ENCODE measurements at regions not wholly inside any gene's neighbourhood (a gene's known extent, or its start where the extent isn't known, plus 50 kb on each side); places are given as distances from the start of the nearest gene placed in this dataset.

GRCh38 chr10:111131168-111131799 lies 54.5 kb downstream of the ADRA2A start:
- Histone ChIP-seq H3K4me3 (ENCODE audit: low read depth in 1 of 2, low read length in 2 of 2) (no peak overlapping the region), H3K4me1 (ENCODE audit: control insufficient read depth in 1 of 2, insufficient read depth in 2 of 2, low read length in 2 of 2) (no peaks in the 10 kb centered on the region), H3K9me3 (ENCODE audit: control insufficient read depth in 1 of 2, low read length in 2 of 2) (no peaks in the 10 kb centered on the region), H3K27ac (ENCODE audit: low read length) (no peak overlapping the region), H3K27me3 (ENCODE audit: low read depth, low read length) (no peaks in the 10 kb centered on the region), H3K36me3 (ENCODE audit: control insufficient read depth in 1 of 2, insufficient read depth in 2 of 2, low read length in 2 of 2) (no peaks in the 10 kb centered on the region)

- no peak overlapping the region for H3K4me3 ChIP-seq (ENCODE audit: low read depth in 1 of 2, low read length in 2 of 2)
- H3K27me3 ChIP-seq (ENCODE audit: low read depth, low read length), result no peaks in the 10 kb centered on the region
- no peak overlapping the region for H3K27ac ChIP-seq (ENCODE audit: low read length)
- no peaks in the 10 kb centered on the region for H3K4me1 ChIP-seq (ENCODE audit: control insufficient read depth in 1 of 2, insufficient read depth in 2 of 2, low read length in 2 of 2)
- H3K36me3 ChIP-seq (ENCODE audit: control insufficient read depth in 1 of 2, insufficient read depth in 2 of 2, low read length in 2 of 2), result no peaks in the 10 kb centered on the region
- no peaks in the 10 kb centered on the region for H3K9me3 ChIP-seq (ENCODE audit: control insufficient read depth in 1 of 2, low read length in 2 of 2)
These were observed 60.2 kb downstream of the ADRA2A start for GRCh38 chr10:111137007-111137406.

- Histone ChIP-seq H3K36me3 (ENCODE audit: control insufficient read depth in 1 of 2, insufficient read depth in 2 of 2, low read length in 2 of 2) (no peaks in the 10 kb centered on the region), H3K4me3 (ENCODE audit: low read depth in 1 of 2, low read length in 2 of 2) (no peak overlapping the region), H3K9me3 (ENCODE audit: control insufficient read depth in 1 of 2, low read length in 2 of 2) (no peaks in the 10 kb centered on the region), H3K27me3 (ENCODE audit: low read depth, low read length) (no peaks in the 10 kb centered on the region), H3K4me1 (ENCODE audit: control insufficient read depth in 1 of 2, insufficient read depth in 2 of 2, low read length in 2 of 2) (no peaks in the 10 kb centered on the region), H3K27ac (ENCODE audit: low read length) (no peak overlapping the region)
These were observed 60.8 kb downstream of the ADRA2A start for GRCh38 chr10:111137587-111137986.

- Histone ChIP-seq H3K4me3 (ENCODE audit: low read depth in 1 of 2, low read length in 2 of 2) (no peak overlapping the region), H3K27me3 (ENCODE audit: low read depth, low read length) (no peaks in the 10 kb centered on the region), H3K4me1 (ENCODE audit: control insufficient read depth in 1 of 2, insufficient read depth in 2 of 2, low read length in 2 of 2) (no peaks in the 10 kb centered on the region), H3K27ac (ENCODE audit: low read length) (no peak overlapping the region), H3K9me3 (ENCODE audit: control insufficient read depth in 1 of 2, low read length in 2 of 2) (no peaks in the 10 kb centered on the region), H3K36me3 (ENCODE audit: control insufficient read depth in 1 of 2, insufficient read depth in 2 of 2, low read length in 2 of 2) (no peaks in the 10 kb centered on the region)
These were observed 61.7 kb downstream of the ADRA2A start for GRCh38 chr10:111138544-111138943.

- no peak overlapping the region for H3K27ac ChIP-seq (ENCODE audit: low read length)
- no peaks in the 10 kb centered on the region for H3K4me1 ChIP-seq (ENCODE audit: control insufficient read depth in 1 of 2, insufficient read depth in 2 of 2, low read length in 2 of 2)
- no peaks in the 10 kb centered on the region for H3K27me3 ChIP-seq (ENCODE audit: low read depth, low read length)
- no peak overlapping the region for H3K4me3 ChIP-seq (ENCODE audit: low read depth in 1 of 2, low read length in 2 of 2)
- no peaks in the 10 kb centered on the region for H3K9me3 ChIP-seq (ENCODE audit: control insufficient read depth in 1 of 2, low read length in 2 of 2)
- no peaks in the 10 kb centered on the region for H3K36me3 ChIP-seq (ENCODE audit: control insufficient read depth in 1 of 2, insufficient read depth in 2 of 2, low read length in 2 of 2)
These were observed 62.7 kb downstream of the ADRA2A start for GRCh38 chr10:111139567-111139966.

- H3K36me3 ChIP-seq (ENCODE audit: control insufficient read depth in 1 of 2, insufficient read depth in 2 of 2, low read length in 2 of 2), result no peaks in the 10 kb centered on the region
- H3K9me3 ChIP-seq (ENCODE audit: control insufficient read depth in 1 of 2, low read length in 2 of 2), result no peaks in the 10 kb centered on the region
- H3K4me1 ChIP-seq (ENCODE audit: control insufficient read depth in 1 of 2, insufficient read depth in 2 of 2, low read length in 2 of 2), result no peaks in the 10 kb centered on the region
- H3K27ac ChIP-seq (ENCODE audit: low read length), result no peak overlapping the region
- no peaks in the 10 kb centered on the region for H3K27me3 ChIP-seq (ENCODE audit: low read depth, low read length)
- no peak overlapping the region for H3K4me3 ChIP-seq (ENCODE audit: low read depth in 1 of 2, low read length in 2 of 2)
These were observed 65.4 kb downstream of the ADRA2A start for GRCh38 chr10:111142092-111142768.

- Histone ChIP-seq H3K4me1 (ENCODE audit: control insufficient read depth in 1 of 2, insufficient read depth in 2 of 2, low read length in 2 of 2) (no peaks in the 10 kb centered on the region), H3K4me3 (ENCODE audit: low read depth in 1 of 2, low read length in 2 of 2) (no peak overlapping the region), H3K36me3 (ENCODE audit: control insufficient read depth in 1 of 2, insufficient read depth in 2 of 2, low read length in 2 of 2) (no peaks in the 10 kb centered on the region), H3K27ac (ENCODE audit: low read length) (no peak overlapping the region), H3K9me3 (ENCODE audit: control insufficient read depth in 1 of 2, low read length in 2 of 2) (no peaks in the 10 kb centered on the region), H3K27me3 (ENCODE audit: low read depth, low read length) (no peaks in the 10 kb centered on the region)
These were observed 69.3 kb downstream of the ADRA2A start for GRCh38 chr10:111146025-111146640.

GRCh38 chr10:111148025-111148424 lies 71.2 kb downstream of the ADRA2A start:
- H3K4me3 ChIP-seq (ENCODE audit: low read depth in 1 of 2, low read length in 2 of 2), result no peak overlapping the region
- H3K27me3 ChIP-seq (ENCODE audit: low read depth, low read length), result no peaks in the 10 kb centered on the region
- H3K36me3 ChIP-seq (ENCODE audit: control insufficient read depth in 1 of 2, insufficient read depth in 2 of 2, low read length in 2 of 2), result no peaks in the 10 kb centered on the region
- H3K4me1 ChIP-seq (ENCODE audit: control insufficient read depth in 1 of 2, insufficient read depth in 2 of 2, low read length in 2 of 2), result no peaks in the 10 kb centered on the region
- H3K27ac ChIP-seq (ENCODE audit: low read length), result no peak overlapping the region
- no peaks in the 10 kb centered on the region for H3K9me3 ChIP-seq (ENCODE audit: control insufficient read depth in 1 of 2, low read length in 2 of 2)

GRCh38 chr10:111148440-111148839 lies 71.6 kb downstream of the ADRA2A start:
- Histone ChIP-seq H3K9me3 (ENCODE audit: control insufficient read depth in 1 of 2, low read length in 2 of 2) (no peaks in the 10 kb centered on the region), H3K36me3 (ENCODE audit: control insufficient read depth in 1 of 2, insufficient read depth in 2 of 2, low read length in 2 of 2) (no peaks in the 10 kb centered on the region), H3K27me3 (ENCODE audit: low read depth, low read length) (no peaks in the 10 kb centered on the region), H3K4me3 (ENCODE audit: low read depth in 1 of 2, low read length in 2 of 2) (no peak overlapping the region), H3K4me1 (ENCODE audit: control insufficient read depth in 1 of 2, insufficient read depth in 2 of 2, low read length in 2 of 2) (no peaks in the 10 kb centered on the region), H3K27ac (ENCODE audit: low read length) (no peak overlapping the region)

GRCh38 chr10:111150691-111151090 lies 73.9 kb downstream of the ADRA2A start:
- H3K27ac ChIP-seq (ENCODE audit: low read length), result no peak overlapping the region
- H3K36me3 ChIP-seq (ENCODE audit: control insufficient read depth in 1 of 2, insufficient read depth in 2 of 2, low read length in 2 of 2), result no peaks in the 10 kb centered on the region
- H3K4me1 ChIP-seq (ENCODE audit: control insufficient read depth in 1 of 2, insufficient read depth in 2 of 2, low read length in 2 of 2), result no peaks in the 10 kb centered on the region
- H3K9me3 ChIP-seq (ENCODE audit: control insufficient read depth in 1 of 2, low read length in 2 of 2), result no peaks in the 10 kb centered on the region
- H3K4me3 ChIP-seq (ENCODE audit: low read depth in 1 of 2, low read length in 2 of 2), result no peak overlapping the region
- H3K27me3 ChIP-seq (ENCODE audit: low read depth, low read length), result no peaks in the 10 kb centered on the region

GRCh38 chr10:111151595-111152307 lies 74.9 kb downstream of the ADRA2A start:
- no peak overlapping the region for H3K27ac ChIP-seq (ENCODE audit: low read length)
- H3K27me3 ChIP-seq (ENCODE audit: low read depth, low read length), result no peaks in the 10 kb centered on the region
- H3K36me3 ChIP-seq (ENCODE audit: control insufficient read depth in 1 of 2, insufficient read depth in 2 of 2, low read length in 2 of 2), result no peaks in the 10 kb centered on the region
- H3K9me3 ChIP-seq (ENCODE audit: control insufficient read depth in 1 of 2, low read length in 2 of 2), result no peaks in the 10 kb centered on the region
- no peaks in the 10 kb centered on the region for H3K4me1 ChIP-seq (ENCODE audit: control insufficient read depth in 1 of 2, insufficient read depth in 2 of 2, low read length in 2 of 2)
- no peak overlapping the region for H3K4me3 ChIP-seq (ENCODE audit: low read depth in 1 of 2, low read length in 2 of 2)
